ENCODE measurements at regions not wholly inside any gene's neighbourhood (a gene's known extent, or its start where the extent isn't known, plus 50 kb on each side); places are given as distances from the start of the nearest gene placed in this dataset.

GRCh38 chr16:48022496-48022895 lies 133.3 kb downstream of the ABCC12 start:
- TF ChIP-seq, protein P1, sequence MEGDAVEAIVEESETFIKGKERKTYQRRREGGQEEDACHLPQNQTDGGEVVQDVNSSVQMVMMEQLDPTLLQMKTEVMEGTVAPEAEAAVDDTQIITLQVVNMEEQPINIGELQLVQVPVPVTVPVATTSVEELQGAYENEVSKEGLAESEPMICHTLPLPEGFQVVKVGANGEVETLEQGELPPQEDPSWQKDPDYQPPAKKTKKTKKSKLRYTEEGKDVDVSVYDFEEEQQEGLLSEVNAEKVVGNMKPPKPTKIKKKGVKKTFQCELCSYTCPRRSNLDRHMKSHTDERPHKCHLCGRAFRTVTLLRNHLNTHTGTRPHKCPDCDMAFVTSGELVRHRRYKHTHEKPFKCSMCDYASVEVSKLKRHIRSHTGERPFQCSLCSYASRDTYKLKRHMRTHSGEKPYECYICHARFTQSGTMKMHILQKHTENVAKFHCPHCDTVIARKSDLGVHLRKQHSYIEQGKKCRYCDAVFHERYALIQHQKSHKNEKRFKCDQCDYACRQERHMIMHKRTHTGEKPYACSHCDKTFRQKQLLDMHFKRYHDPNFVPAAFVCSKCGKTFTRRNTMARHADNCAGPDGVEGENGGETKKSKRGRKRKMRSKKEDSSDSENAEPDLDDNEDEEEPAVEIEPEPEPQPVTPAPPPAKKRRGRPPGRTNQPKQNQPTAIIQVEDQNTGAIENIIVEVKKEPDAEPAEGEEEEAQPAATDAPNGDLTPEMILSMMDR (optimal IDR thresholded peaks at IDR 0.05 in 1 of 3, IDR thresholded peaks at IDR 0.05 in 1 of 3, conservative IDR thresholded peaks at IDR 0.05 in 1 of 3; ENCODE audit: extremely low read depth in 1 of 3, insufficient read depth in 2 of 3, low read length in 3 of 3) = no peak
- TF ChIP-seq EZH2 (IDR thresholded peaks at IDR 0.05; ENCODE audit: low read length) = no peak
